GM21360 (cell line): ENCODE measurements at regions not wholly inside any gene's neighbourhood (a gene's known extent, or its start where the extent isn't known, plus 50 kb on each side); places are given as distances from the start of the nearest gene placed in this dataset.
"Not testable (repeated sequence)": the region's sequence is repeated elsewhere in the genome, so short reads cannot be mapped to it uniquely, and the experiment has no call there.

Experiments
- ATAC-seq: cut with Tn5 transposase; IDR thresholded peaks from one replicate; pipeline ENCODE4 v1.9.1; 2021; ENCODE audit warnings: mild to moderate bottlenecking, moderate library complexity; ENCODE audit not compliant: unreplicated experiment

DNA sequence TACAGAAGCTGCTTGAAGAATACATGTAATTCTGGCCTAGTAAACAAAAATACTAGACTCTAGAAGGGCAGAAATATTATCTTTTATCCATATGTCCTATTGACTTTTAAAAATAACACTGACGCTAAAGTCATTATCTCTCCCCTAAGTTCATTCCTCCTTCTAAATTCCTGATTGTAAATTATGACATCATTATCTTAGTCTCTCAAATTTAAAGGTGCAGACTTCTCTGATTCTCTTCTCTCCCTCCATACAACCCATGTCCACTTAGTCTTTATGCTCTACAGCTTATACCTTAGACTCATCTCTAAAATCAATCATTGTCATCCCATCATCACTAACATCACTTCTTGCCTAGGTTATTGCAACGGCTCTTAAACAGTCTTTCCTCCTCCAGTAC, 327.9 kb upstream of the GRIA3 start:
- no peak for ATAC-seq

GRCh38 chrX:122857734-122858133, 326.3 kb upstream of the GRIA3 start:
- ATAC-seq, result no peak

DNA sequence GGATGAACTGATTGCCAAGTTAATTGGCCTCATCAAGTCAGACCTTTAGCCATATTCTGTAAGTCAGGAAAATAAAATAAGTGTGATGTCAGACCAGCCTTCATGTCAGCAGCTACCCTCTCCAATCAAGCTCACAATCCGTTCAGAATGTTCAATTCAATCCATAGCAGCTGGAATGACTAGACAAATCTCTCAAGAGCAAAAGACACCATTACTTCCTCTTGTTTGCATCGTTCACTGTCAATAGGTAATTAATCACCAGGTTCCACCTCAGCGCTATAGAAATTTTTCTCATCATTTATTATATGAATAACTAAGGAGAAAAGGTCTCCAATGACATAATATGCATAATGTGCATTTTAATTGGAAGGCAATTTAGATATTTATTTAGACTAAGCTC, 321.0 kb upstream of the GRIA3 start:
- ATAC-seq, result no peak

DNA sequence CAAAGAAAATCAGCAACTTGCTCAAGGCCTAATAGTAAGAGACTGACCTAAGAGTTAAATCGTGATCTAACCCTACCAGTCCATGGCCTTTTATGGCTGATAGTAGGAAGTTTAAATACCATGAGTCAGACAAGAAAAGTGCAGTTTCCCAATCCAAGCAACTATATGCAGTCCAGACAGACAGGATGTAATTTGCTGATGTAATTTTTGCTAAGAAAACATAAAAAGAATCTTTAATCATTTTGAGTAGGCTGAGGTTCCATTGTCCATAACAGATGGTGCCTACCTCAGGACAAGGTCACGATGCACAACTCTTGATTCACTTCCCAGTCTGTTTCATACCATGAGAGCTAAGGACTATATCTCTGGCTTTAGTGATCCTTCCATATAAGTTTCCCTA, 317.5 kb upstream of the GRIA3 start:
- ATAC-seq, result no peak

DNA sequence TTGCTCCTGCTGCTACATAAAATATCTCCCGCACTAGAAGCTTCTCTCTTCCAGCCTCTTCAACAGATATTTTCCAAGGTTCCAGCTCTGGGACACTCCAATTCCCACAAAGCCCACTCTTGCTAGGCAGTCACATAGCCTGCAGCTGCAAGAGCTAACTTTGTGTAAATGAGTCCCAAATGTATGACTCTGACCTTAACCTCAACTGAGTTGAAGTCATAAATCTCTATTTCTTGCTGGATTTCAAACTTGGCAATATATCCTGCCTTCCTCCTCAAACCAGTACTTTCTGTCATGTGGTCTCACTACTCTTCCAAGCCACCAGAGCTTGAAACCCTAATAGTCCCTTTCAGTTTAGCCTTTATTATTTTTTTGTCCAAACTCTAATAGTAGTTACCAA, 315.4 kb upstream of the GRIA3 start:
- ATAC-seq, result no peak

DNA sequence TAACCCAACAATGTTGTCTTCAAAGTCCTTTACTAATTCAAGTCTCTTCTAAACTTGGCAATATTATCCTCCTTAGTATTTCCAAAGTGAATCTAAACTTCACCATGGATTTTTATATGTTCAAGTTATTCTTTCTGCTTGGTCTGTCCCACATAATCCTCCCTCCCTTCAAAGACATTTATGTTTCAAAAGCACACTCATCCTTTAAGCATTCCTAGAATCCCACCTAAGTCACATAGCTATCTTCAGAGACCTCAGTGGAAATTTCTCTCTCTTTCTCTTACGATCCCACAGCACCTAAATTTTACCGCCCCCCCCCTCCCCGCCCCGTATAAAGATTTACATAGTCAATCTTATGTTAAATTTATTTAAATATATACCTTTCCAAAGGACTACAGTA, 314.9 kb upstream of the GRIA3 start:
- no peak for ATAC-seq

DNA sequence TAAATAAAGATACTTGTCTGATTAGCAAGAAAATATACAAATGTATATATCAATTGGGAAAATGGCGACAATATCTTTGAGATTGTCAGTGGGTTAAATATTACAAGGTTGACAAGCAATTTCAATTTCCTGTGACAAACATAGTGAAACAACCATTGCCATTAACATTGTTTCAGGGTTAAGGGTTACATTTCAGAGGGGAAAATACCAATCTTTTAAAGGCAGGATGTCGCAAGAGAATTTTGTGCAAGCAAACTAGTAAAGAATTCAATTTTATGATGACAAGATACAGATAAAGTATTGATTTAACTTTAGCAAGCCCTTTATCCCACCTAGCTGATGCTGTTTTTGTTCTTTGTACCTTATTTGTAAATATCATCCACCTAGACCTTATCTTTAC, 305.8 kb upstream of the GRIA3 start:
- ATAC-seq, result no peak

DNA sequence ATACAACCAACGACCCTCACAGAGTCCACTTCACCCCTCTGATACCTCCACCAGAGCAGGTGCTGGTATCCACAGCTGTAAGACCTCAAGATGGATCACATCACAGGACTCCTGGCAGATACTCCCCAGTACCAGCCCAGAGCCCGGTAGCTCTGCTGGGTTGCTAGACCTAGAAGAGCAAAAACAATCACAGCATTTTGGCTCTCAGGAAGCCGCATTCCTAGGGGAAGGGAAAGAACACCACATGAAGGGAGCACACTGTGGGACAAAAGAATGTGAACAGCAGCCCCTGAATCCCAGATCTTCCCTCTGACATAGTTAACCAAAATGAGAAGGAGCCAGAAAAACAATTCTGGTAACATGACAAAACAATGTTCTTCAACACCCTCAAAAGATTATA, 303.1 kb upstream of the GRIA3 start:
- no peak for ATAC-seq

DNA sequence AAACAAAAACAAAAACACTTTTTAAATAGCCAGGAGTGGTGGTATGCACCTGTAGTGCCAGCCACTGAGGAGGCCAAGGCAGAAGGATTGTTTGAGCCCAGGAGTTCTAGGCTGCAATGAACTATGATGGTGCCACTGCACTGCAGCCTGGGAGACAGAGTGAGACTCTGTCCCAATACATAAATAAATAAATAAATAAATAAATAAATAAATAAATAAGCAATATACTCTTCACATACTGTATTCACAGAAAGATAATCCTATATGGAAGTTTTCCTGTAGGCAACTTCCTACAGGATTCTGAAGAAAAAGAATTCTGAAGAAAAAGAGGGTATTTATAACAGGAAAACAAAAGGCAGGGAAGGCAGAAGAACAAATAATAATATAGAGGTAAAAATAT, 293.3 kb upstream of the GRIA3 start:
- no peak for ATAC-seq

DNA sequence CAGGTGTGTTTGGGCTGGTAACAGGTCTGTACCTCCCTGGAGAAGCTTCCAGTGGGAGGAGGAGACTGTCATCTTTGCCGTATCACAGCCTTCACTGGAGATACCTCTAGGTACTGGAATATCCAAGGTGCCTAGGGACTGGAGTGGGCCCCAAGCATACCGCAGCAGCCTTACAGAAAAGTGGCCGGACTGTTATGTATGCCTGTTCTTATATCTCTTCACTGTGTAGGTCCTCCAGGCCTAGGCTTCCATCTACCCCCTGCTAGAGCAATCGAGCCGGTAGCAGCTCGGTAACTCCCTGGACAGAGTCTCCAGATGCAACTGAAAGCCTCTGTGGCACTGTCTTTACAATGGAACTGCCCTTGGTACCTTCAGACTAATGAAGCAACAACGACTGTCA, 277.4 kb upstream of the GRIA3 start:
- no peak for ATAC-seq

DNA sequence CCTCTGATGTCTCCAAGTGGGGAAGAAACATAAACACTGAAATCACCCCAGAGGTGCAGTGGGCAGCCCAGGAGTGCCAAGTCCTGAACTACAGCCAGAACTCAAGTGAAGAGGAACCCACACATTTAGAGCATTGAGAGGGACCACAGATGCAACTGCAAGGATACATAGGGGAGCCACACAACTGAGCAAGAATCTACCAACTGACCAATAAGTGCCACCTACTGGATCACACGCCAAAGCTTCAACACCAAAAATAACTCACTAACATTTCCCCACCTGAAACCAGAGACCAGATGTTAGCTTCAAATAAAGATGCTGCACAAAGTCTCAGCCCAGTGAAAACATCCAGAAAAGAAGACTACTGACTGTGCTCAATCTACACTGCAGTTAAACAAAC, 276.7 kb upstream of the GRIA3 start:
- no peak for ATAC-seq

DNA sequence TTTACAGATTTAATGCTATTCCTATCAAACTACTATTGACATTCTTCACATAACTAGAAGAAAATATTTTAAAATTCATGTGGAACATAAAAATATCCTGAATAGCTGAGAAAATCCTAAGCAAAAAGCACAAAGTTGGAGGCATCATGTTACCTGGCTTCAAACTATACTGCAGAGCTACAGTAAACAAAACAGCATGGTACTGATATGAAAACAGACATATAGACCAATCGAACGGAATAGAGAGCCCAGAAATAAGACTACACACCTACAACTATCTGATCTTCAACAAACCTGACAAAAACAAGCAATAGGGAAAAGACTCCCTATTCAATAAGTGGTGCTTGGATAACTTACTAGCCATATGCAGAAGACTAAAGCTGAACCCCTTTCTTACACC, 273.4 kb upstream of the GRIA3 start:
- ATAC-seq, result no peak

DNA sequence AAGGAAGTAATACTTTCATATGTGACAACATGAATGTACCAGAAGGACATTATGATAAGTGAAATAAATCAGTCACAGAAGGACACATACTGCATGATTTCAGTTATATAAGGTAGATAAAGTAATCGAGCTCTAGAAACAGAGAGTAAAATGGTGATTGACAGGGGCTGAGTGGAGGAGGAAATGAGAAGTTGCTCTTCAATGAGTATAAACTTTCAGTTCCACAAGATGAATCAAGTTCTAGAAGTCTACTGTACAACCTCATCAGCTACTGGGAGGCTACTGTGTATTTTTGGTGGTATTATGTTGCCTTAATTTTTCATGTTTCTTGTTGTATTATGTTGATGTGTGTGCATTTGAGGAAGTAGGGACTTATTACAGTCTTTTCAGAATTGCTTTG, 270.9 kb upstream of the GRIA3 start:
- ATAC-seq, result no peak

DNA sequence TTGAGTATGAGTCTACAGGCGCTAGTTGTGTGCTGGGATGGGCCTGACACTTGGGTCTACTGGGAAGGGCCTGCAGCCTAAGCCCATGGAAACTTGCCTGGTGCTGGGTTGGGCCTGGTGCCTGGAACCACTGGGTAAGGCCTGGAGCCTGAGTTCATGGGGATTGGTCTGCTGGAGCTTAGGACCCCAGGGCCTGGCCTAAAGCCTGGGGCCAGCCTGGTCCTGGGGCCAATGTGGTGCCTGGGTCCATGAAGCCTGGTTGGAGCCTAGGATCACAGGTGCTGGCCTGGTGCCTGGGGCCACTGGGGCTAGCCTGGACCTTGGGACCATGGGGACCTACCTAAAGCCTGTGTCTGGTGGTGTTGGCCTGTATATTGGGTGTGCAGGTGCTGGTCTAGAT, 270.3 kb upstream of the GRIA3 start:
- no peak for ATAC-seq

- ATAC-seq, result no peak
Measured at GRCh38 chrX:122914256-122914655, 269.8 kb upstream of the GRIA3 start.

GRCh38 chrX:122934131-122934530, 249.9 kb upstream of the GRIA3 start:
- no peak for ATAC-seq

GRCh38 chrX:122940199-122940598, 243.9 kb upstream of the GRIA3 start:
- ATAC-seq, result no peak

DNA sequence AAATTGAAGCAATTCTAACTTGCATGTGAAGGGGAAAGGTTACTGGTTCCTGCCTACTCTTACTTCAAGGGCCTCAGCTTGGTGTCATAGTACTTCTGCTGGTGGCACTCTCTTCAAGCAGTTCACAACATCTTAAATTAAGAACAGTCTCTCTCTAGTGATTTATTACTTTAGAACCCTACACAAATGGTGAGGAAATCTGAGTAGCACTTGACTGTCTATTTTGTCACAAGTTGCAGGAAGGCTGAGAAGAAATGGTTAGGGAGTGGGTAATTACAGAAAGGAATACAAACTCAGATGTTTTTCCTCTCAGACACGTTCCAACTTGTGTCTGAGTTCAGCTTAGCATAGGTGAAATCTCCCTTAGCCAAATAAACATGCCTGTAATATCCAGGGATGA, 242.3 kb upstream of the GRIA3 start:
- no peak for ATAC-seq

- ATAC-seq, result no peak
Measured at GRCh38 chrX:122943918-122944317, 240.2 kb upstream of the GRIA3 start.

GRCh38 chrX:122945328-122945727, 238.8 kb upstream of the GRIA3 start:
- no peak for ATAC-seq

- ATAC-seq, result no peak
Measured at GRCh38 chrX:122972604-122973003, 211.5 kb upstream of the GRIA3 start.

- no peak for ATAC-seq
Measured at GRCh38 chrX:122982521-122982920, 201.6 kb upstream of the GRIA3 start.

DNA sequence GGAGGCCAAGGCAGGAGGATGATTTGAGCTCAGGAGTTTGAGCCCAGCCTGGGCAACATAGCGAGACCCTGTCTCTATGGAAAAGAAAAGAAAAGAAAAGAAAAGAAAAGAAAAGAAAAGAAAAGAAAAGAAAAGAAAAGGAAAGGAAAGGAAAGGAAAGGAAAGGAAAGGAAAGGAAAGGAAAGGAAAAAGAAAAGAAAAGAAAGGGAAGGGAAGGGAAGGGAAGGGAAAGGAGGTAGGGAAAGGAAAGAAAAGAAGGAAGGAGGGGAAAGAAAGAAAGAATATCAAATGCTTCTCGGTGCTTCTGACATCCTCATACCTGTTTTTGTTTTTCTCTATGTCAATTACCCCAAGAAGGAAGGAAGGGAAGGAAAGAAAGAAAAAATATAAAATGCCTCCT, 181.2 kb upstream of the GRIA3 start:
- ATAC-seq, result not testable (repeated sequence)

- ATAC-seq, result no peak
Measured at GRCh38 chrX:123013141-123013540, 170.9 kb upstream of the GRIA3 start.
